ENCODE measurements at regions not wholly inside any gene's neighbourhood (a gene's known extent, or its start where the extent isn't known, plus 50 kb on each side); places are given as distances from the start of the nearest gene placed in this dataset.

DNA sequence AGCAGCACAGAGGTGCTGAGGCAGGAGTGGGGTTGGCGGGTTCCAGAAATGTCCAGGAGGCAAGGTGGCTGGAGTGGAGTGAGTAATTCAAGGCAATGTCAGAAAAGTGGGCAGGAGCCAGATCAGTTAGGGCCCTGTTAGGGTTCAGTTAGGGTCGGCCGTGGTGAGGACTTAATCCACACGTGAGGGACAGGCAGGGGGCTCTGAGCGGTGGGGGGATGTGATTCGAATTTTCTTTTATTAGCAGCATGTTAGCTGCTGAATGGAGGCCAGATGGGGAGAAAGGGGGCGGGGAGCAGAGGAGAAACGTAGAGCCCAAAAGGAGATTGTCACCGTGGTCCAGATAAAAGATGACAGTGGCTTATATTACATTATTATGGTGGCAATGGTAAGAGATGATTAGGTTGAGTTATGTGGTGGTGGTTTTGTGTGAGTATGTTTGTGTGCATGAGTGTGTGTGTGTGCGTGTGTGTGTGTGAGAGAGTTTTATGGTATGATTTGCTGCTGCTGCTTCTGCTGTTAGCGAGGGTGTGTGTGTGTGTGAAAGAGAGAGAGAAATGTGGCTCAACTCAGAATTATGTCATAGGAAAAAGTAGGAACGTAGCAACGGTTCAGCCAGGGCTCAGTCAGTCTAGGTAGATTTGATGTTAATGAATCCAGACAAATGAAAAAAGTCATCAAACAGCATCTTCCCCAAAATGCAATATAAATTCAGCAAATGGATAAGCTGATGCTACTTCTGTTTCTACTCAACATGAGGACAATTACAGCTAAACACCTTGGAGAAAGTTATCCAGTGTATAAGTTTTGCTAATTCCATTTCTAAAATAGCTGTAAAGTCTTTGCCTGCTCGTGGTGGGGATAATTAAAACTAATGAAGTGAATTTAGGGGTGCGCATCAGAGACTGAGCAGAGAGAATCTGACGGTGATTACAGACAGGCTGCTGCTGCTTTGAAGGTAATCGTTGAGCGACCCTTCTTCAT, 390.6 kb downstream of the HAPSTR1 start:
- DNase-seq: no peak
- WGBS, 2 donors: 73 to 76% methylated on average over 18 of the region's 18 CpGs

DNA sequence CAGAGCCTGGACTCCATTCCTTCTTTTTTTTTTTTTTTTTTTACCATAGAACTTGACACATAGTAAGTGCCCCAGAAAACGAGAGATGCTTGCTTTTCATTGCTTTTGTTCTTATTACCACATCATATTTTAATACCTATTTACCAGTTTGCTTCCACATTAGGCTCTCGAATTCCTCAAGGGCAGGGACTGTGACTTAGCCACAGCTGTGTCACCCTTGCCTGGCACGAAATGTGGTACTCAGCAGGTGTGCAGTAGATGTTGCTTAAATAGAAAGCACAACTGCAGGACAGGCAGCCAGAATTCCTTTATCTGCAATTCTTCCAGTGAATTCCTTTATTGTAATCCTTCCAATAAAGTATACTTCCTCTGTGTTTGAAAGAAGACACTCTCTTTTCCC, 393.0 kb downstream of the HAPSTR1 start:
- Histone ChIP-seq H3K4me3 (no peak overlapping the region), H3K27ac (no peak overlapping the region), H3K27me3 (peaks cover 0 to 2% of the 10 kb centered on the region in 2 donors), H3K36me3 (replicated peaks in 1 of 2; ENCODE audit: insufficient read depth in 1 of 2, low read depth in 2 of 2) (no peaks in the 10 kb centered on the region), H3K4me1 (no peaks in the 10 kb centered on the region), H3K9me3 (no peaks in the 10 kb centered on the region)
- intact Hi-C loops (cut with DNase I): no loop called here
- DNase-seq (no peak), ATAC-seq (no peak)
- TF ChIP-seq, protein P1, sequence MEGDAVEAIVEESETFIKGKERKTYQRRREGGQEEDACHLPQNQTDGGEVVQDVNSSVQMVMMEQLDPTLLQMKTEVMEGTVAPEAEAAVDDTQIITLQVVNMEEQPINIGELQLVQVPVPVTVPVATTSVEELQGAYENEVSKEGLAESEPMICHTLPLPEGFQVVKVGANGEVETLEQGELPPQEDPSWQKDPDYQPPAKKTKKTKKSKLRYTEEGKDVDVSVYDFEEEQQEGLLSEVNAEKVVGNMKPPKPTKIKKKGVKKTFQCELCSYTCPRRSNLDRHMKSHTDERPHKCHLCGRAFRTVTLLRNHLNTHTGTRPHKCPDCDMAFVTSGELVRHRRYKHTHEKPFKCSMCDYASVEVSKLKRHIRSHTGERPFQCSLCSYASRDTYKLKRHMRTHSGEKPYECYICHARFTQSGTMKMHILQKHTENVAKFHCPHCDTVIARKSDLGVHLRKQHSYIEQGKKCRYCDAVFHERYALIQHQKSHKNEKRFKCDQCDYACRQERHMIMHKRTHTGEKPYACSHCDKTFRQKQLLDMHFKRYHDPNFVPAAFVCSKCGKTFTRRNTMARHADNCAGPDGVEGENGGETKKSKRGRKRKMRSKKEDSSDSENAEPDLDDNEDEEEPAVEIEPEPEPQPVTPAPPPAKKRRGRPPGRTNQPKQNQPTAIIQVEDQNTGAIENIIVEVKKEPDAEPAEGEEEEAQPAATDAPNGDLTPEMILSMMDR (IDR thresholded peaks at IDR 0.05): no peak
- no peak for TF ChIP-seq POLR2A (IDR thresholded peaks at IDR 0.05)
- 50 to 53% methylated on average over 3 of the region's 3 CpGs for WGBS, 2 donors

More for the DNA sequence above, 390.6 kb downstream of the HAPSTR1 start:
- no peak for ATAC-seq
- intact Hi-C loops (cut with DNase I): no loop called here
- Histone ChIP-seq H3K27me3 (peaks cover 0 to 2% of the 10 kb centered on the region in 2 donors), H3K36me3 (replicated peaks in 1 of 2; ENCODE audit: insufficient read depth in 1 of 2, low read depth in 2 of 2) (no peaks in the 10 kb centered on the region), H3K4me1 (no peaks in the 10 kb centered on the region), H3K27ac (no peak overlapping the region), H3K9me3 (no peaks in the 10 kb centered on the region), H3K4me3 (no peak overlapping the region)
- TF ChIP-seq, protein P1 (IDR thresholded peaks at IDR 0.05): no peak
- TF ChIP-seq POLR2A (IDR thresholded peaks at IDR 0.05): no peak

DNA sequence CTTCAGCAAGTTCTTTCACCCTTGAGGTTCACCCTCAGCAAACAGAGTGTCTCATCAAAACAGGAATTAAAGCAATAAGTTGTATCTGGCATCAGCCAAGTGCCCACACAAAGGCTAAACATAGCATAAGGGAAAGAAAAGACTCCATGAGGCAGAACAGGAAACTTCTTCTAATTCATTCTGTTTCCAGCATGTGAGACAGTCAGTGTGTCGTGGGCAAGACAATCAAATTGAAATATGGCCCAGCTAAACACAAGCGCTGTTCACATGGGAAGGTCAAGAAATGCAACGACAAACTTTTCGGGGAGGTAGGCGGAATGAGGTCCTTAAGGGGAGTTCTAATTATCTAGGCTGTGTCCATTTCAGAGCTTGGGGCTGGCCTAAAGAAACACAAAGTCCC, 393.4 kb downstream of the HAPSTR1 start:
- intact Hi-C loops (cut with DNase I): no loop called here
- no peak overlapping the region for H3K27ac ChIP-seq

DNA sequence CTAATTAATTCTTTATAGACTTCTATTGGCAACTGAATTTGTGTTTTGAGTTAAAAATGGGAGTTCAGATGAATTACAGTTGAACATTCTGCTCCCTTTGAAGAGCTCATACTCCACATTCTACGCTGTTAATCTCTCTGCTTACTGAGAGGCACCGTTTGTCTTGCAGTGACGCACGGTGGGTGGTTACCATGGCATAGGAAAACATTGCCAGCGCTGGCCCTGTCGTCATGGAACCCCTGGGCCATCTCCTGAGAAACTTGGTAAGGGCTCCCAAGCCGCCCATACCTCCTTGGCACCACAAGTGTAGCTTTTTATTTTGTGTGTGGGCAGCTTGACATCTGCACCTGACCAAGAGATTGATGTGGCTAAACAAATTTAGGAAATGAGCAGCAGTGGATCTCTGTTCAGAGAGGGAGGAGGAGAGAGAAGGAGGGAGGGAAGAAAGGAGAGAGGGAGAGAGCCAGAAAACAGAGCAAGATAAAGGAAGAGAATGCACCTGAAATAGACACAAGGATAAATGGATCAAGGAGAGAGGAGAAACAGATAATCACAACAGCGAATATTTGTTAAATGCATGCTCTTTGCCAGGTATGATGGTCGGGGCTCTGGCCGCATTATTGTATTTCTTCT, 398.5 kb downstream of the HAPSTR1 start:
- H3K27ac ChIP-seq: no peak overlapping the region
- TF ChIP-seq, protein P1 (IDR thresholded peaks at IDR 0.05): no peak
- peak in 1 of 3 donors; percentile 9 for TF ChIP-seq POLR2A (IDR thresholded peaks at IDR 0.05)
- whole genome bisulfite sequencing, 2 donors: 59 to 61% methylated on average over 10 of the region's 10 CpGs
- DNase-seq: peak; percentile 15 to 62 (median 50)
- no peaks in the 10 kb centered on the region for H3K36me3 ChIP-seq (replicated peaks in 1 of 2; ENCODE audit: insufficient read depth in 1 of 2, low read depth in 2 of 2)
- no peaks in the 10 kb centered on the region for H3K27me3 ChIP-seq
- no peaks in the 10 kb centered on the region for H3K4me1 ChIP-seq
- intact Hi-C loops (cut with DNase I): no loop called here
- H3K4me3 ChIP-seq: no peak overlapping the region
- H3K9me3 ChIP-seq: no peaks in the 10 kb centered on the region
- no peak for ATAC-seq

More for the DNA sequence above, 393.4 kb downstream of the HAPSTR1 start:
- no peak overlapping the region for H3K4me3 ChIP-seq
- H3K36me3 ChIP-seq (replicated peaks in 1 of 2; ENCODE audit: insufficient read depth in 1 of 2, low read depth in 2 of 2): no peaks in the 10 kb centered on the region
- DNase-seq: no peak
- no peaks in the 10 kb centered on the region for H3K9me3 ChIP-seq
- H3K4me1 ChIP-seq: no peaks in the 10 kb centered on the region
- TF ChIP-seq POLR2A (IDR thresholded peaks at IDR 0.05): no peak
- TF ChIP-seq, protein P1 (IDR thresholded peaks at IDR 0.05): no peak
- 58 to 76% methylated on average over 5 of the region's 5 CpGs for WGBS, 2 donors
- no peak for ATAC-seq
- peaks cover 0 to 2% of the 10 kb centered on the region in 2 donors for H3K27me3 ChIP-seq

Data from body of pancreas (tissue), 4 donors.